ENCODE measurements at regions not wholly inside any gene's neighbourhood (a gene's known extent, or its start where the extent isn't known, plus 50 kb on each side); places are given as distances from the start of the nearest gene placed in this dataset.
"Not testable (repeated sequence)": the region's sequence is repeated elsewhere in the genome, so short reads cannot be mapped to it uniquely, and the experiment has no call there.

DNA sequence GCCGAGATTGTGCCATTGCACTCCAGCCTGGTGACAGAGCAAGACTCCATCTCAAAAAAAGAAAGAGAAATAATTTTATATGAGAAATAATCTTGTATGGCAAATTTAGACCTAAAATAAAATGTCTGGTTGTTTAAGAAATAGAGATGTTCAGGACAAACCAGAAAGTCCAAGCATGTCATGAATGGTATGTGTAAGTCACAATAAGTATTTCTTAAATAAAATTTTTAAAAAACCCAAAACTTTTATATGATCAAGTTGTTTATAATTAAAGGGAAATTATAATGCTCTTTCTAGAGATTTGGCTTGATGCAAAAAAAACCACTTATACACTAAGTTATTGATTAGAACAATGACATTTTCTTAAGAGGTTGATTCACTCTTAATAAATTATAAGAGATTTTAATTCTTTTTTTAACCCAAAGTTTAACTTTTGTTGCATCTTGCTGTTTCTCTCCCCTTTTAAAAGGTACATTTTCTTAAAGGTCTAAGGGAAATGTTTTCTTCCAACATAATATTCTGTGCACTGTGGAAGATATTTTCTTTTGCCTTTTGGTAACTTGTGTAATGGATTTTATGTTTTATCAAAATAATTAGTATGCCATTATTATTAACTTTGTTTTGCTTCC, 105.7 kb downstream of the RTP4 start:
- ATAC-seq, result no peak

GRCh38 chr3:187466306-187466705, 98.1 kb downstream of the RTP4 start:
- not testable (repeated sequence) for ATAC-seq

GRCh38 chr3:187465503-187465902, 97.3 kb downstream of the RTP4 start:
- ATAC-seq, result no peak

DNA sequence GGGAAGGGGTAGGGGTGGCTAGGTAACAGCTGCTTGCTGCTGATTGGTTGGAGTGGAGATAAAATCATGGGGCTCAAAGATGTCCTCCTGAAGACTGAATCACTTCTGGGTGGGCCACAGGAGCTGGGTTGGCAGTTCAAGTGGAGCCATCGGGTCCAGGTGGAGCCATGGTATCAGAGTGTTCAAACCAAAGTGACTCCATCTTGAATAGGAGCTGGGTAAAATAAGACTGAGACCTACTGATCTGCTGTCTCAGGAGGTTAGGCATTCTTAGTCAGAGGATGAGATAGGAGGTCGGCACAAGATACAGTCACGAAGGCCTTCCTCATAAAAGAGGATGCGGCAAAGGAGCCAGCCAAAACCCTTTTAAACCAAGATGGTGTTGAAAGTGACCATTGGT, 96.5 kb downstream of the RTP4 start:
- no peak for ATAC-seq

DNA sequence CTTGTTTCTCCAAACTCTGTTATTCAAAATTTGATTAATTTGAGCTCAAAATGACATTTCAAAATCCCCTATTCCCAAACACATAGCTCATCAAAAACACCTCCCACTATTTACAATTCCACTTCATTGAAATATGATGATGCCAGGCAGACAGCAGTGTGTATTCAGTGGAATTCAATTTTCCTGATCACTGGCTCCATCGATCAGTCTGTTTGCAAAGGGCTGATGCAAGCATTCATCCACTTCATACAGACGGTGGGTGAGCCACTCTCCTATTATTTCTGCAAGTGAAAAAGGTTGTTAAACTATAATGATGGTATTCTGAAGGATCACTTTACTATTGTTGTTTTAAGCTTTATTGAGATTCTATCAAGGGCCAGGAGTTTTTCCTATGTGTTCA, 90.7 kb downstream of the RTP4 start:
- ATAC-seq, result no peak

- no peak for ATAC-seq
Measured at GRCh38 chr3:187458383-187458782, 90.2 kb downstream of the RTP4 start.

DNA sequence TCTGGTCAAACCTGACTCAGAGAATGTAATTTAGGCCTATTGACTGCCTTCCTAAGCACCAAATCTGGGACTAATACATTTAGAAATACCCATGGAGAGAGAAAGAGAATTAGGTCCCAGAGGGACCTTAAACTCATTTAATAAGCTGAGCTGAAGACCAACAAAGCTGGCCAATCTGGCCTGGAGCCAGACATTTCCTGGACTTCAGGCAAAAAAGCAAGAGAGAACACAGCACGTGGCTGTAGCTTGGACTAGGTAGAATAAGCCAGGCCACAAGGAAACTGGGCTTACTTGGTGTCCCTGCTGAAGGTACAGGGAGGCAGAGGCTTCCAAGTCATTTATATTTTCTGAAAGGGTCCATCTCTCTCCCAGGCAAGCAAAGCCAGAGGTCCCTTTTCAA, 88.1 kb downstream of the RTP4 start:
- ATAC-seq, result no peak

DNA sequence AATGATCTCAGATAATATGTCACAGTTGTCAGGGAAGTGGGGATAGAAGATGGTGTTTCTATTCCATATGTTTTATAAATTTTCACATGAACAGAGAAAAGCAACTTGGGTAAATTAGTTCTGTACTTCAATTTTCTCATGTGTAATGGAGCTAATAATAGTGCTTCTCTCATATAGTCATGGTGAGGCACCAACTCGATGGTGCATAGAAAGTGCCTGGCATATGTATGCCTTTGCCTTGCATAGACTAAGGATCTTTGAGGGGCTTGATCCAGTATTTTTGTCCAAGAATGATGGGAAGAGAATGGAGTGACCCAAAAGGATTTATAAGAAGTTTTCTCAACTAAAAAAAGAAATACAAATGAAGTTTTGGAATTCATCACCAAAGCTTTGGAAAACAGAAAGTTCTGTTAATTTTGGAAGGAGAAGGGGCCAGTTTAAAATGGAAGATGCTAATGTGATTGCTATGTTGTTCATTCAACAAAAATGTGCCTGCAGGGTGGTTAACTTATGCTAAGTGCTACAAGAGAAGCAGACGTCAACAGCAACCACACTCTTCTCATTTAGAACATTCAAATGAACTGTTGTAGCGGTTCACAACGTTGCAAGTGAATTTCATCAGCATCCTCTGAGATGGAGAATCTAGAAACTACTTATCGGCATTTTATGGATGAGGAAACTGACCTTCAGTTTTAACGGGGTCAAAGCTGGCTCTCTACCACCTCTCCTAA, 86.1 kb downstream of the RTP4 start:
- ATAC-seq, result no peak

DNA sequence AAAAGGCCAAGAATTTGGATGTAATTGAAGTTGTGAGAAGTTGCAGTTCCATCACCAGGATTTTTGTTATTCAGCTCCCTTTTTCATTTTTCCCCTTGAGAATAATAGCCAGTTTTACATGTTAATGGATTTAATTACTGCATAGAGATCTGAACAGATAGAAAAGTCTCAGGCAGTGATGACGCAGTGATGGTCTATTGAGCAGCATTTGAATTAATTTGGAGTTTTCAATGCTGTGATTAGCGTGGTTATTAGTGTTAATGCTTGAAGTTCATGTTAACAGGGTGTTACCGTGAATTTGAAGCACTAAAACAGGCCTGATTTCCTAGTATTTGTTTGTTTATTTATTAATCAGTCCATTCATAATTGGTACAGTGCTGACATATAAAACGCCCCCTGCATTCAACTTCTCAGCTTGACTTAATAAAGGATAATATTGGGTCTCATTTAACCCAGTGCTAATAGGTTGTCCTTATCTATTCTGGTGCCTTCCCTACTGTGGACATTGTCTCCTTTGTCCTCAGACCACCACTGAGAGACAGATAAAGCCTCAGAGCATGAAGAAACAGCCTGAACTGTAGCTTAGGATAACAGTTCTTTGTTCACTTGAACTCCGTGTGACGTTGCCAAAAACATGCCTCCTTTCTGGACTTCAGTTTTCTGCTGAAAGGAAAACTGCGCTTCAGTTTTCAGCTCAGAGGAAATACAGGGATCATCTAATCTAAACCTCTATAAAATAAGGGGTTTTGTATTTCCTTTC, 82.4 kb downstream of the RTP4 start:
- no peak for ATAC-seq

- no peak for ATAC-seq
Measured at GRCh38 chr3:187448674-187449073, 80.5 kb downstream of the RTP4 start.

DNA sequence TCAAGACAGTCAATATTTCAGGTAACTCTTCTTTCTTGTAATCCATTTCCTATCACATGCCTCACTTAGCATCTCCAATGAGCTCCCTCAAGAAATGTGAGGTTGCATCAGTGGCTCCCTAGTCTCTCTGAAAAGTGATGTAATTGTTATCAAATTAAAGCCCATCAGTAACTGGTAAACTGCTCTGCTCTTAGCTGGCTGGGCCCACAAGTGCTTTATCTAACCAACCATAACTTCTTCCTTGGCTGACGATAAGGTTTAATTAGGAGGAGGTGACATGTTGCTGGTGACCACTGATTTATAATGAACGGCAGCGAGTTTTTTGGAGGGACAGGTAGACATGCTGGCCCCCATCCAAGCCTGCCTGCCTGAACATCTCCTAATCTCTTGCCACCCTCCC, 79.6 kb downstream of the RTP4 start:
- ATAC-seq, result no peak

DNA sequence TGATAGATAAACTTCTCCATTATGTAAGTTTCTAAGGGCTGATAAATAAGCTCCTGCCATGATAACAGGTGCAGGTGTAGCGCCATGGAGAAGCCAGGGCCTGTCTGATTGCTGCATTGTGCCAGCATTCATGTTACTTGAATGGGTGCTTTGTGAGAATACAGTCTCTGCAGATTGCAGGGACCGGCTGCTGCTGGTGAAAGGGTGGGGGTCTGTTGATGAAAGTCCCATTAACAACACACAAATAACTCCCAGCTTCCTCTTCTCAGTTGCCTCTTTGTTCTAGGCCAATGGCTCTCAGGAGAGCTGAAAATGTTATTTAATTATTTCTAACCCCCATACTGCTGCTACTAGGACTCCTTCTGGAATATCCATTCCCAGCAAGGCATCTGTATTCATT, 77.2 kb downstream of the RTP4 start:
- ATAC-seq, result no peak

- no peak for ATAC-seq
Measured at GRCh38 chr3:187434524-187434923, 66.3 kb downstream of the RTP4 start.

DNA sequence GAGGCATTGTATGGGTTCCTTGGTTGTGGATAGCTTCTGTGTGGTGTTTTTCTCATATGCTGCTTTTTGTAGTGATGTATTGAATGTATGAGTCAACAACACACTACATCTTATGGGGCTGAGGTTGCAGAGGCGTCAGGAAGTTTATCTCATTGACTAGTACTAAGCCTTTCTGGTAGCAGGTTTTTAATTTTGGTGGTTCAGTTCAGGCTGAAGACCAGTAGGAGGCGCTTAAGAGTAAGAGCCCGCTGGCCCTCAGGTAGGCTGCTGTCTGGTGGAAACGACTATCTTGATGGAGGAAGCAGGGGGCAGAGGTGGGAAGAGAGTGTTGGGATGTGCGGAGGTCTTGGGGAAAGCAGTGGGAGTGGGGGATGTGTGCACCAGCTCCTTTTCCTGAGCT, 62.4 kb downstream of the RTP4 start:
- ATAC-seq, result no peak
